Ovary (tissue), 7 donors: ENCODE measurements at regions not wholly inside any gene's neighbourhood (a gene's known extent, or its start where the extent isn't known, plus 50 kb on each side); places are given as distances from the start of the nearest gene placed in this dataset.

Experiments
- DNase-seq, 5 donors: peaks; one replicate each; pipeline ENCODE4 v3.0.0-alpha.2; 2019 to 2020
- H3K27ac ChIP-seq, 2 donors: fragments of 200-600 bp; one replicate each; pipeline versions ENCODE4 v1.5.1 to v1.8.0; 2019 to 2022
- H3K27me3 ChIP-seq: fragments of 200-600 bp; one replicate; pipeline ENCODE4 v1.8.0; 2022
- H3K36me3 ChIP-seq: fragments of 200-600 bp; sonication (generic); one replicate; pipeline ENCODE4 v1.5.1; 2019
- H3K4me1 ChIP-seq: one replicate; pipeline ENCODE4 v1.8.1; 2013; ENCODE audit warnings: mild to moderate bottlenecking, moderate library complexity; ENCODE audit not compliant: insufficient read depth
- H3K4me3 ChIP-seq: fragments of 200-600 bp; sonication (generic); one replicate; pipeline ENCODE4 v1.5.1; 2017
- H3K9me3 ChIP-seq, 2 donors: fragments of 200-600 bp in 1 of 2; sonication (generic) in 1 of 2; one replicate each; pipeline versions ENCODE4 v1.5.1 to v1.8.1; 2013 to 2019; ENCODE audit warnings: mild to moderate bottlenecking in 1 of 2, moderate library complexity in 1 of 2
- CTCF ChIP-seq, 3 donors: fragments of 450-650 bp in 2 of 3; fragments of 200-600 bp in 1 of 3; IDR thresholded peaks; one replicate each; pipeline versions ENCODE4 v1.5.1 to v1.8.0; 2016 to 2022; ENCODE audit warnings: antibody characterized with exemption in 3 of 3, mild to moderate bottlenecking in 1 of 3
- EP300 ChIP-seq: sonication (generic); formaldehyde crosslinking; IDR thresholded peaks from one replicate; pipeline ENCODE4 v1.6.1; 2017; ENCODE audit warnings: antibody characterized with exemption
- POLR2A ChIP-seq: fragments of 450-650 bp; IDR thresholded peaks from one replicate; pipeline ENCODE4 v1.6.1; 2017; ENCODE audit warnings: antibody characterized with exemption, mild to moderate bottlenecking, moderate library complexity
- WGBS, 3 donors: extraction: QIAGEN DNeasy Blood & Tissue Kit in 1 of 3; methylation state at CpG; one replicate each; pipeline versions ENCODE4 v1.1.5 to v1.1.7; 2013 to 2017; 5-methylcytosine and 5-hydroxymethylcytosine counted together
- intact Hi-C, 4 donors: fragments of 100-400 bp; cut with DNase I; formaldehyde crosslinking; loops; one replicate each; pipeline versions ENCODE4 v1.11.0 to v1.15.1; 2022 to 2023
- donor health status: DM: no; HTN: no; CAD: no; lungs with moderate emphysema.
- donor health status: DM: no; HTN: no; CAD: no.
- donor health status: Bipolar disorder and iron deficiency.
- donor health status: DM: no; HTN: no; CAD: no.
- donor health status: DM: yes; HTN: yes; CAD: no.

- Histone ChIP-seq H3K27me3 (no peaks in the 10 kb centered on the region), H3K9me3 (no peaks in the 10 kb centered on the region), H3K36me3 (no peaks in the 10 kb centered on the region), H3K4me1 (no peaks in the 10 kb centered on the region), H3K27ac (no peak overlapping the region), H3K4me3 (no peak overlapping the region)
- TF ChIP-seq EP300 (no peak), CTCF (IDR thresholded peaks at IDR 0.05) (no peak), POLR2A (no peak)
- DNase-seq, result no peak
- WGBS, 3 donors, result 67 to 76% (median 76%) methylated on average over 6 of the region's 6 CpGs
- intact Hi-C loops, result no loop called here
Observed at GRCh38 chr3:116841003-116841735, 131.6 kb downstream of the TUSC7 start.

DNA sequence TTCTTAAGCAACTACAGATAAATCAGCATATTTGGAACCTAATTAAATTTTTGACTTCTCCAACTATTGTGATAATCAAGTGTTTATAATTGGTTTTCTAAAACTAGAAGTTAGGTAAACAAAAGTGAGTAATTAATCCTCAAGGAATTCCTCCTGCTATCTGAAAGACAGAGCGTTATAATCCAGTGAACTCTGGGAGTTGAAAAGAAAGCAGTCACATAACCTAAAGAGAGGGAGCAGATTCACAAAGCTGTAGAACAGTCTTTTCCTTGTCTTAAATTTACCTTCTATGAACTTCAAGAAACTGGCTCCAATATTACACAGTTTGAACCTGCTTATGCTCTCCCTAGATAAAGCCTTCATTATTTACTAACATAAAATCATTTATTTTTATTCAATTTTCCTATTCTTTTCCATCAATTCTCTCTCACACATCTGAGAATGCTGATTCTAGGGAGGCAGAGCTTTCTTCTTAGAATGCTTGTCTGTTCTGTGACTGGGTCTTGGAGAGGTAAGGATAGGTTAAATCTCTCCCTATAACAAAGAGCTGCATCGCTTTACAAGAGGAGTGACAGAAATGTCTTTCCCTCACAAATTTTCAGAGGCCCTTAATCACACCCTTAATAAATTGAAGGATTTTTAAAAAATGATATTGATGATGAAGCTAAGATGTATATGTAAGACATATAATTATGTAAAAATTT, 132.8 kb downstream of the TUSC7 start:
- no peaks in the 10 kb centered on the region for H3K27me3 ChIP-seq
- H3K36me3 ChIP-seq, result no peaks in the 10 kb centered on the region
- no peak overlapping the region for H3K4me3 ChIP-seq
- DNase-seq, result no peak
- intact Hi-C loops, result no loop called here
- H3K27ac ChIP-seq, result no peak overlapping the region
- TF ChIP-seq EP300, result no peak
- TF ChIP-seq CTCF (IDR thresholded peaks at IDR 0.05), result no peak
- no peak for TF ChIP-seq POLR2A
- WGBS, 3 donors, result 11 to 17% (median 16%) methylated on average over 2 of the region's 2 CpGs
- no peaks in the 10 kb centered on the region for H3K9me3 ChIP-seq
- no peaks in the 10 kb centered on the region for H3K4me1 ChIP-seq

DNA sequence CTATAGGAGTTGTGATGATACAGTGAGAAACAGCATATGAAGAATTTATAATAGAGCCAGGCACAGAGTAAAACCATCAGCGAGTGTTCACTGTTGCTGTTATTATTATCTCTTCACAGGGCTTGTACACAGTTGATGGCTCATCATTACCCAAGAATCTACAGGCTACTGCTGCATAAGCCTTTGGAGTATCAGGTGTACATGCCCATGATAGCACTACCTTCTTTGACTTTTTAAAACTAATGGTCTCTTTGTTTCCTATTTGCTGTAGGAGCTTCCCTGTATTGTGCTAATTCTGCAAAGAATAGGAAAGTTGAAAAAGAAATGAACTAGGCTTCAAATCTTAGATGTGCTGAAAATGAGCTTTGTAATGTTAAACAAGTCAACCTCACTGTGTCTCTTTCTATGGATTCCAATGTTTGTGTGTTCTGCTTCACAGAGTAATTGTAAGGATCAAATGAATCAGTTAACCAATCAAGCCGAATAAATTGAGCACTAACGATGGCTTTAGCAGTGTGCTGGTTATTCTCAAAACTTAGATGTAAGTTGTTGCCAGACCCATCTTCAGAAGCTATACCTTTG, 138.8 kb downstream of the TUSC7 start:
- intact Hi-C loops, result no loop called here
- Histone ChIP-seq H3K9me3 (no peaks in the 10 kb centered on the region), H3K27ac (no peak overlapping the region), H3K4me3 (no peak overlapping the region), H3K27me3 (no peaks in the 10 kb centered on the region), H3K36me3 (no peaks in the 10 kb centered on the region), H3K4me1 (no peaks in the 10 kb centered on the region)
- no peak for TF ChIP-seq POLR2A
- no peak for TF ChIP-seq EP300
- TF ChIP-seq CTCF (IDR thresholded peaks at IDR 0.05), result no peak
- no peak for DNase-seq
- WGBS, 3 donors, result 43 to 58% (median 49%) methylated on average over 3 of the region's 3 CpGs

DNA sequence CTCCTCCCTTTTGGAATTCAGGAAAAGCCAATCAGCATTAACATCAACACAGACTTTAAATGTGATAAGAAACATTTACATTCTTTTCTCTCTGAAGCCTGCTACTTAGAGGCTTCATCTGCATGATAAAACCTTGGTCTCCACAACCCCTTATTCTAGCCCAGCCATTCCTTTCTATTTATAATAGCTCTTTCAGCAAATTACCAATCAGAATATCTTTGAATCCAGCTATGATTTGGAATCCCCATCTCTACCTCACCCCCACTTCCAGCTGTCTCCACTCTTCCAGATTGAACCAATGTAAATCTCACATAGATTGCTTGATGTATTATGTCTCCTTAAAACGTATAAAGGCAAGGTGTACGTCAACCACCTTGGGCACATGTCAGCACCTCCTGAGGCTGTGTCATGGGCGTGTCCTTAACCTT, 139.7 kb downstream of the TUSC7 start:
- H3K4me3 ChIP-seq, result no peak overlapping the region
- 74 to 80% (median 77%) methylated on average over 3 of the region's 3 CpGs for WGBS, 3 donors
- H3K27me3 ChIP-seq, result no peaks in the 10 kb centered on the region
- H3K27ac ChIP-seq, result no peak overlapping the region
- DNase-seq, result no peak
- no peak for TF ChIP-seq CTCF (IDR thresholded peaks at IDR 0.05)
- no peak for TF ChIP-seq POLR2A
- no peak for TF ChIP-seq EP300
- intact Hi-C loops, result no loop called here
- no peaks in the 10 kb centered on the region for H3K36me3 ChIP-seq
- H3K4me1 ChIP-seq, result no peaks in the 10 kb centered on the region
- no peaks in the 10 kb centered on the region for H3K9me3 ChIP-seq
